ENCODE measurements at regions not wholly inside any gene's neighbourhood (a gene's known extent, or its start where the extent isn't known, plus 50 kb on each side); places are given as distances from the start of the nearest gene placed in this dataset.

DNA sequence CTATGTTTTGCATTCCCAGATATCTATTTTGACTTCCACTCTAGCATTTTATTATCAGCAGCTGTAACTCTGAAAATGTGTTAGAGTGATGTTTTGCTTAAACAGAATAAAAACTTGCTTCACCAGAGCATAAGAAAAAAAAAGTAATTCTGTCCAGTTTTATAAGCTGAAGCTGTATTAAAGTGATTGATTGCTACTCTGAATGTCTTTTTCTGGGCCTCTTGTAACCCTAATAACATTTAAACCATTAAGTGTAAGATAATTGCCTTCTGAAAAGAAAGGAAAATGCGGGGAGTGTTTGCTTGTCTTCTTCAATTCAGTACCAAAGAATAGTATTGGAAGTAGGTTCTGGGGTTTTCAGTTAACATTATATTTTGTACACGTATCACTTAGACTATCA lies 57.9 kb upstream of the UBE2E1 start:
- no peak for DNase-seq (ENCODE audit: low read depth, low spot score)
- Mint-ChIP-seq H3K9me3 (no peaks in the 10 kb centered on the region), H3K27me3 (ENCODE audit: low read depth) (peaks cover 23% of the 10 kb centered on the region), H3K4me1 (peaks cover 40% of the 10 kb centered on the region), H3K27ac (ENCODE audit: unreplicated experiment) (no peak overlapping the region), H3K4me3 (no peak overlapping the region), H3K36me3 (ENCODE audit: low read depth) (no peaks in the 10 kb centered on the region)
- TF ChIP-seq, protein P1, sequence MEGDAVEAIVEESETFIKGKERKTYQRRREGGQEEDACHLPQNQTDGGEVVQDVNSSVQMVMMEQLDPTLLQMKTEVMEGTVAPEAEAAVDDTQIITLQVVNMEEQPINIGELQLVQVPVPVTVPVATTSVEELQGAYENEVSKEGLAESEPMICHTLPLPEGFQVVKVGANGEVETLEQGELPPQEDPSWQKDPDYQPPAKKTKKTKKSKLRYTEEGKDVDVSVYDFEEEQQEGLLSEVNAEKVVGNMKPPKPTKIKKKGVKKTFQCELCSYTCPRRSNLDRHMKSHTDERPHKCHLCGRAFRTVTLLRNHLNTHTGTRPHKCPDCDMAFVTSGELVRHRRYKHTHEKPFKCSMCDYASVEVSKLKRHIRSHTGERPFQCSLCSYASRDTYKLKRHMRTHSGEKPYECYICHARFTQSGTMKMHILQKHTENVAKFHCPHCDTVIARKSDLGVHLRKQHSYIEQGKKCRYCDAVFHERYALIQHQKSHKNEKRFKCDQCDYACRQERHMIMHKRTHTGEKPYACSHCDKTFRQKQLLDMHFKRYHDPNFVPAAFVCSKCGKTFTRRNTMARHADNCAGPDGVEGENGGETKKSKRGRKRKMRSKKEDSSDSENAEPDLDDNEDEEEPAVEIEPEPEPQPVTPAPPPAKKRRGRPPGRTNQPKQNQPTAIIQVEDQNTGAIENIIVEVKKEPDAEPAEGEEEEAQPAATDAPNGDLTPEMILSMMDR (conservative IDR thresholded peaks at IDR 0.05): no peak

DNA sequence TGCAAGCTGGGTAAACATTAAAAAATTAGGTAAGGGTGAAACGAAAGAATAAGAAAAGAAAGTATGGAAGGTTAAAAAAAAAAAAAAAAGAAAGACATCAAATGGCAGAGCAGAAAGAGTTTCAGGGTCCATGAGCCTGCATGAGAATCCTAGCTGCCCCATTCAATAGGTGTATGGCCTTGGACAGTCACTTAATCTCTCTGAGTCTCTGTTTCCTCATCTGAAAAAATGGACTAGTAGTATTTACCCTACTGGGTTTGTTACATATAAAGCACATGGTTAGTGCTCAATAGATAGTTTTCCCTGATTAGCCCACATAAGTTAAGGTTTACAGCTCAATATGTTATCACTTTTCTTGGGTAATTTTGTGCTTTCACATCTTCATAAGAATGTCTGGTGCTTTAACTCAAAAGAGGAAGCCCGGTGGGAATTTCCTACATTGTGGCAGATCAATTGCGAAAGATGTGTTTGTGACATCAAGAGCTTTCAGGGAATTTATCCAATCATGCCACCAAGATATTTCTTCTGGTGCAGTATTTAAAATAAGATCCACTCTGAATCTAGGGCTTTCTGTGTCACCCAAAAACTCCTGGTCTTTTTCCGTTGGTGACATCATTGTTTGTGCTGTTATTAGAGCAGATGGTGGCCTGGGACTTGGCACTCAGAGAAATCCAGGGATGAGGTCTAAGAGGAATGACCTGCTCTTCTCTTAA lies 57.2 kb upstream of the UBE2E1 start:
- Mint-ChIP-seq H3K4me1 (peaks cover 40% of the 10 kb centered on the region), H3K9me3 (no peaks in the 10 kb centered on the region), H3K36me3 (ENCODE audit: low read depth) (no peaks in the 10 kb centered on the region), H3K27me3 (ENCODE audit: low read depth) (peaks cover 16% of the 10 kb centered on the region), H3K4me3 (no peak overlapping the region), H3K27ac (ENCODE audit: unreplicated experiment) (peak overlapping the region; percentile 45)
- TF ChIP-seq, protein P1 (conservative IDR thresholded peaks at IDR 0.05): no peak
- no peak for DNase-seq (ENCODE audit: low read depth, low spot score)

DNA sequence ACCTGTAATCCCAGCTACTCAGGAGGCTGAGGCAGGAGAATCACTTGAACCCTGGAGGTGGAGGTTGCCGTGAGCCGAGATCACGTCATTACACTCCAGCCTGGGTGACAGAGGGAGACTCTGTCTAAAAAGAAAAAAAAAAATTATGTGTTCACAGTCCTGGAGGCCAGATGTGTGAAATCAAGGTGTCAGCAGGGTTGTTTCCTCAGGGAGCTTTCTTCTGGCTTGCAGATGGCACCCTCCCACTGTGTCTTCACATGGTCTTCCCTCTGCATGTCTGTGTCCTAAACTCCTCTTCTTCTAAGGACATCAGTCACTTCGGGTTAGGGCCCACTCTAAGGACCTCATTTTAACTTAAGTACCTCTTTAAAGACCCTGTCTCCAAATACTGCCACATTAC lies 56.1 kb upstream of the UBE2E1 start:
- TF ChIP-seq, protein P1 (conservative IDR thresholded peaks at IDR 0.05): no peak
- Mint-ChIP-seq H3K9me3 (no peaks in the 10 kb centered on the region), H3K27me3 (ENCODE audit: low read depth) (peaks cover 9% of the 10 kb centered on the region), H3K27ac (ENCODE audit: unreplicated experiment) (no peak overlapping the region), H3K4me1 (peaks cover 44% of the 10 kb centered on the region), H3K4me3 (no peak overlapping the region), H3K36me3 (ENCODE audit: low read depth) (no peaks in the 10 kb centered on the region)
- DNase-seq (ENCODE audit: low read depth, low spot score): no peak

DNA sequence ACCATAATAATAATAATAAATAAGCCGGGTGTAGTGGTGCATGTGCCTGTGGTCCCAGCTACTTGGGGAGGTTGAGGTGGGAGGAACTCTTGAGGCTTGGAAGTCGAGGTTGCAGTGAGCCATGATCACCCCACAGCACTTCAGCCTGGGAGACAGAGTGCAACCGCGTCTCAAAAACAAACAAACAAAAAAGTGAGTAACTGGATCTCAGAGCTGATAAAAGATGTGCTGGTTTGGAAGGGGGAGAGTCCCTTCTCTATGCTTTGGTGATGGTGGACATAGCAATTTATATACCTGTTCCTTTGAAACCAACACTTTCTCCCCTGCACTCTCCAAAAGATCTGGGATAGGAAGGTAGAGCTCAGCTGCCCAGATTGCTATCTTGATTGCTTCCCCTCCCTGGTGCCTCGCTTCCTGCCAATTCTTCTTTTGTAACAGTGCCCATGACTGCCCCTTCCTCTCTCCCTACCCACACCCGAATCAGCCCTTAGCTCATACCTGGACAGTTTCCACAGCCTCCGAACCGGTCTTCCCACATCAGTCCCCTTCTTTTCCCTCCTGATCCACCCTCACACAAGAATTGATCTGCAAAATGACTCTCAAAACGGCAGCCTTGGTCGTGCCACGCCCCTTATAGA lies 55.1 kb upstream of the UBE2E1 start:
- Mint-ChIP-seq H3K4me3 (peak overlapping the region; percentile 6), H3K4me1 (peaks cover 44% of the 10 kb centered on the region), H3K36me3 (ENCODE audit: low read depth) (no peaks in the 10 kb centered on the region), H3K27ac (ENCODE audit: unreplicated experiment) (peak overlapping the region; percentile 24), H3K27me3 (ENCODE audit: low read depth) (peaks cover 6% of the 10 kb centered on the region), H3K9me3 (no peaks in the 10 kb centered on the region)
- TF ChIP-seq, protein P1 (conservative IDR thresholded peaks at IDR 0.05): no peak
- no peak for DNase-seq (ENCODE audit: low read depth, low spot score)

DNA sequence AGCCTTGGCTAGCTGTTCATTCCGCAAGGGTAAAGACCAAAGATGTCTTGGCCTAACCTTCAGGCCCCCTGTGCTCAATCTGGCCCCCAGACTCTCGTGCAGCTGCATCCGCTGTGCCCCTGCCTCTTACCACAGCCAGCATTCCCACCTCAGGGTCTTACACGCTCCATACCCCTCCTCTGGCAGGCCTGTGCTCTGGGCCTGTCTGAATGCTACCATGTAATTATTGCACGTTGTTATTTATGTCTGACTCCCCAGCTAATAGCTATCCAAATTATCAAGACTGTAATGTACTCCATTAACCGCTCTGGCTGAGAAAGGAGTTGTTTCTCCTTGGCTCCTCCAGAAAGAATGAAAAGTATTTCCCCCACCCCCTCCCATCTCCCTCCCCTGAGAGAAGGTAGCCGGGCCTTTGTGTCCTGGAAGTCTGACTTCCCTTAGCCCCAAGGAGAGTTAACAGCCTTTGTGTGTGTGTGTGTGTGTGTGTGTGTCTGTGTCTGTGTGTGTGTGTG lies 54.5 kb upstream of the UBE2E1 start:
- peak overlapping the region; percentile 24 for H3K27ac Mint-ChIP-seq (ENCODE audit: unreplicated experiment)
- H3K4me3 Mint-ChIP-seq: peak overlapping the region; percentile 6
- peaks cover 47% of the 10 kb centered on the region for H3K4me1 Mint-ChIP-seq
- TF ChIP-seq, protein P1 (conservative IDR thresholded peaks at IDR 0.05): no peak
- H3K36me3 Mint-ChIP-seq (ENCODE audit: low read depth): no peaks in the 10 kb centered on the region
- no peak for DNase-seq (ENCODE audit: low read depth, low spot score)
- peaks cover 8% of the 10 kb centered on the region for H3K27me3 Mint-ChIP-seq (ENCODE audit: low read depth)
- no peaks in the 10 kb centered on the region for H3K9me3 Mint-ChIP-seq

All from neural crest cell (in vitro differentiated cells).